COR-L47 (cell line): ENCODE measurements at regions not wholly inside any gene's neighbourhood (a gene's known extent, or its start where the extent isn't known, plus 50 kb on each side); places are given as distances from the start of the nearest gene placed in this dataset.

Experiments
- DNase-seq: peaks from one replicate; lab custom pipeline; 2025; lab: John Stamatoyannopoulos, UW

DNA sequence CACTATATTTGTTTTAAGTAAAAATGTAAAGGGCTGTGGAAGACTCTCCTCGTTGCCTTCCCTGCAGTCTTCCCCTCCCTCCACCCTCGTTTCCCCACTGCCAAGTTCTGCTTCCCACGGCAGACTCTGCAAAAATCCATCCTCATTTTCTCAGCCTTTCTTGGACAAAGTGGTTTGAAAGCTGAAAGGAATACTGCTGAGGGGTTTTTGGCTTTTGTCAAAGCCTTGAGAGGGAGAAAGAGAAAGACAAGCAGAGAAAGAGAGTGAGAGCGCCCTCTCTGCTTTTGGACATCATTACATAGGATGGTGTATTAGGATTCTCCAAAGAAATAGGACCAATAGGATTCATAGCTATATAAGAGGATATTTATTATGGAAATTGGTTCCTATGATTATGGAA is 455.9 kb upstream of the SOX11 start:
- no peak for DNase-seq

DNA sequence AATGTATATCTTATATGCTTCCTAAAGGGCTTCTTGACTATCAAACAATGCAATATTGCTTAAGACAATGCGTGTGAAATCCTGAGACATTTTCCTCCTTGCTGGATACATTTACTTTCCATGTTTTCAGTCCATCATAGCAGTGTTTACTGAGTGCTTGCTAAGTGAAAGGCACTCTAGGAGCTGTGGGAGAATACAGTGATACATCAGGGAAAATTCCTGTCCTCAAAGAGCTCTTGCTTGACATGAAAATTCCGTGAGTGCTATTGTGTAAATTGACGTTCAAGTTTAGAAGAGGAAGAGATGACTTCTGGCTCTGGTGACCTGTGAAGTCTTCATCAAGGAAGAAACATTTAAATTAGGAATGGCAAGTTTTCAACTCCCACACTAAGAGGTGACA is 449.4 kb upstream of the SOX11 start:
- DNase-seq: no peak

DNA sequence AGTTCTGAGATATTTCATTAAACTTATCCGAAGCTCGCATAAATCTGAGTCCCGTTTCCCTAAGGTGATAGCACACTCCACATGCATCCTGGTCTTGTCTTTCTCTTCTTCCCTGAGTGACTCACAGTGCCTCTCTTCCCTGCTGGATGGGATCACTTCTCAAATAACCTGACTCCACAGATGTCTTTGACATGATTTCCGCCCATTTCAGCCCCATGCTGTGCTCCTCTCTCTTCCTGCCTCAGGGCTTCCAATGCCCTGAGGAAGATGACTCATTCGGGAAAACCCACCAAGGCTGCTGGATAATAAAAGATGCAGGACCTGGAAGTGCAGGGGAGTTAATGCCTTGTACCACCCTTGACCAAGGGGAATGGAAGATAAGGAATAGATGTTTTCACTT is 441.7 kb upstream of the SOX11 start:
- no peak for DNase-seq

DNA sequence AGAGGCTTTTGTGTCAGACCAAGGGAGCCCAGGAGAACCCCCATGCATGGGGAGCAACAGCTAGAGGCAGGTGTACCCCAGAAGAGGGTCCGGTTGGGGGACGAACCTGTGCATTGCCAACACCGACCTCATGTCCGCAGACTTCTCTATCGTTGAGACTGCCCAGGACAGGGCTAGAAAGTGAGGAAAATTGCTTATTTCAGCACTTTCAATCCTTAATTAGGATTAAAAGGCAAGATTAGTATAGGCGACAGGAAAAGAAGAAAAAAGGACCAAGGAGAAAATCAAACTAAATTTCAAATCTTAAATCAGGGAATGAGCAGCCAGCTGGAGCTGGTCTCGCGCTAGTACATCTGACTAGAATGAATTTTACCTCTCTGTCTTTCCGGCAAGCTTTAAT is 438.9 kb upstream of the SOX11 start:
- DNase-seq: no peak

GRCh38 chr2:5254791-5255332 is 437.3 kb upstream of the SOX11 start:
- DNase-seq: no peak

- DNase-seq: no peak
These were observed 428.9 kb upstream of the SOX11 start for GRCh38 chr2:5263291-5263690.

DNA sequence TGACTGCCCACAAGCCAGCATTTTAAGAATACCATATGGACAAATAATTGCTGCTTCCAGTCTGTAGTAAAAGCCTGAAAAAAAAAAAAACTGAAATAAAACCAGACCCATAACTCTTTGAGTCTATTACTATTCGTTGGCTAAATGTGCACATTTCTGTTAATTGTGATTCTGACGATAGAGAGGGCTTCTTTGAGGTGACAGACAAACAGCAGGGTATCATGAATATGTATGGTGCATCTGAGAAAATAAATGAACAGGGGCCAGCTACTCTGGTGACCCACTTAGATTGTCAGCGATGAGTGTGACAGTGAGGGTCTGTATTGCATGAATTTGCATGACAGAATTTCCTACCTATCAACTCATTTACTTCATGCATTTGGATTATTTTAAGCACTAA is 427.8 kb upstream of the SOX11 start:
- DNase-seq: no peak

GRCh38 chr2:5285061-5285460 is 407.1 kb upstream of the SOX11 start:
- no peak for DNase-seq

DNA sequence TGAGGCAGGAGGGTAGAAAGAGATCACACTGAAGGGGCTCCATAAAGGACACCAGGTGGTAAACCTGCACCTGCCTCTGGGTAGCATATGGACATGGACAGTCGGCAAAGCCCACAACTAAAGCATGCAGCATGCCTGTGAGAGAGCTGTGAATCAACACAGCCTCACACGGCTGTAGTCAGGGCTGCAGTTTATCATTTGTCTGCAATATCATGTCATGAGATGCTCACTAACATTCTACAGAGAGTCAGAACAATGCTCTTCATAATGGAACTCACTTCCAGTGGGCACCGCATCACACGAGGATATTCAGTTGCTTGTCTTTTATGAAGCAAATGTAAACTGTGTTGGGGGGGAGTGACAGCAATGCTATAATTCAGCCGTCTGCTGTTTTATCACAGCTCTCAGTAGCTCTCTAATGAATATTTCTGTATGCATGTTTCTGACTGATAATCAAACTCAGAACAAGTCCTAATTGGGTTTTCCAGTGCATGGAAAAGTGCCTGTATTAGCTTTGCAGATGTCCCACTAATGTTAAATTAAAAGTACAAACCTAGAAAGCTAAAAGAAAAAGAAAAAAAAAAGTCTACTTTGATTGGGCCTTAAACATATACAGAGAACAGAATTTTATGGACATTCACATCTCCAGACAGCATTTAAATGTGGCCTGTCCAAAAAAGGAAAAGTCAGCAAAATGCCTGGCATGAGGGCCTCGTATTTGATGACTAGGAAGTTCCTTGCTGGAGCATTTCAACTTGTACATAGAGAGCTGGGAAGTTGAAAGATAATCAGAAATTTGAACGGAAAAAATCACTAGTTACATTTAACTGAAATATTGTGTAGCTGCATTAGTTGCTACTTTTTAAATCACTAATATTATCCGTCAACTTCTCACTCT is 406.1 kb upstream of the SOX11 start:
- no peak for DNase-seq

DNA sequence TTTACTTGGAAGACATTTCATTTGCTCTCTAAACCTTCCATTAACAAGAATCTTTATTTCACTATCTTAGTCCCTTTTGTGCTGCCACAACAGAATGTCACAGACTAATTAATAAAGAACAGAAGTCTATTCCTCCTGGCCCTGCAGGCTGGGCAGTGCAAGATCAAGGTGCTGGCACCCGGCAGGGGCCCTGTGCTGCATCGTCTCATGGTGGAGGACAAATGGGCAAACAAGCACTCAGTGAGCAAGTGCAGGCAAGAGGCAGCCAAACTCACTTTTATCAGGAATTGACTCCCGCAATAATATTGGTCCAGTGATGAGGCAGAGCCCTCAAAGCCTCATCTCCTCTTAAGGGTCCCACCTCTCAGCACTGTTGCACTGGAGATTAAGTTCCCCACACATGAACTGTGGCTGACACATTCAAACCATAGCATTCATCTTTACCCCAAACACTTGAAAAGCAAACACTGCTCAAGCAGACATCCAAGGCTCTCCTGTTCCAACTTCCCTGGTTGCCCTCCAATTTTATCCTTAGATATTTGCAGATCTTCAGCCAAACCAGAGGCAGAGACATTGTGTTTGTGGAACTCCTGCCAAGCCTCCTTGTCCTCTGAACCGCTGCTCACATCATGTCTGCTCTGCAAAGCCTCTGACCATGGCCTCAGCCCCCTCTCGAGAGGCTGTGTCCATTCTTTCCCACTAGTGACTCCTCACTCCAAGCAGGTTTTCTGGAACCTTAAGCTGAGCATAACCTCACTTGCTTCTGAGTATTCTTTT is 404.4 kb upstream of the SOX11 start:
- no peak for DNase-seq

DNA sequence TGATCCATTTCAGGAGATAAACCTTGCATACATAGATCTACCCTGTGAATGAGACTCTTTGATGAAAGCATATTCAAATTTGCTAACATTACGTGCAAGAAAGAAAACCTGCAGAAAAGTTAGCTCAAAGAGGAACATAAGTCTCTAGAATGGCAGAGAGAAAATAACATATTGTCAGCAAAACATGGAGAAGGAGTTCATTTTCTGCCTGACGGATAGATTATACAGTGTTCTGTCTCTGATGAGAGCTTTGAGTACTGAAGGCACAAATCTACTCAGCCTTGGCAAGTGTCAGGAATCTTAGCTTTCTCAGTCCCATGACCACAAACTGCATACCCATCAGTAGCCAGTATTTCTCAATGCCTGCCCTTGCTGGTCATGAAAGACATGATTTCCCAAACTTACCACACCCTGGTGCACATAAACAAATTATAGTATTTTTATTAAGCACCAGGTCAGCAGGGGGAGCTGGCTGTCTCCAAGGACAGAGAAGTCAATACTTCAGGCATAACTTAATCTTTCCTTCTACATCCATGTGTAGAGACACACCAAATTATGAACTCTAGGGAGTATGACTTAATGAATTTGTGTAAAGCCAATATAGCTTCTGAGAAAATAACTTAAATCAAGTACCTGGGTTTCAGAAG is 401.2 kb upstream of the SOX11 start:
- DNase-seq: no peak

GRCh38 chr2:5304640-5305039 is 387.5 kb upstream of the SOX11 start:
- no peak for DNase-seq

GRCh38 chr2:5315041-5315440 is 377.1 kb upstream of the SOX11 start:
- no peak for DNase-seq

- peak; percentile 68 for DNase-seq
These were observed 376.7 kb upstream of the SOX11 start for GRCh38 chr2:5315512-5315911.

DNA sequence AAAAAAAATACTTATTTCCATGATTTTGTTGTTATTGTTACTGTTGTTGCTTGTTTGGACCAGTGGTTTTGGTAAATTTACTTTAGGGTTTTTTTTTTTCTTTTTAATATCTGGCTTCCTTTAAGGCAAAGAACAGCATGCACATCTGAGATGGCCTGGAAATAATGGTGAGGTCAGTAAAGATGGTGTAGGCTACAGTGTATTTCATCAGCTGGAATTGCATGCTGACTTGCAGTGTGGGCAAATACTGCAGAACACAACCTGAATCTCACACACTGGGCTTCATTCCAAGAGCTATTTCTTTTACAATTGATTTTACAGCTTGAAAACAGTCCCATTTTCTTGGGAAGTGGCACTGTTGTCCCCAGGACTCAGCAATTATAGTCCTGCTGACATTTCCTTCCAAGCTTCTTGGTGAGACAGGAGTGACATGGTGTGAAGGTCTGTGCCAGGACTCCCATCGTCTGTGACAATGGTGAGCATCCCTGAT is 376.1 kb upstream of the SOX11 start:
- DNase-seq: peak; percentile 38

GRCh38 chr2:5319493-5319892 is 372.7 kb upstream of the SOX11 start:
- no peak for DNase-seq

- no peak for DNase-seq
These were observed 369.8 kb upstream of the SOX11 start for GRCh38 chr2:5322396-5322795.

- DNase-seq: no peak
These were observed 366.7 kb upstream of the SOX11 start for GRCh38 chr2:5325523-5325922.

DNA sequence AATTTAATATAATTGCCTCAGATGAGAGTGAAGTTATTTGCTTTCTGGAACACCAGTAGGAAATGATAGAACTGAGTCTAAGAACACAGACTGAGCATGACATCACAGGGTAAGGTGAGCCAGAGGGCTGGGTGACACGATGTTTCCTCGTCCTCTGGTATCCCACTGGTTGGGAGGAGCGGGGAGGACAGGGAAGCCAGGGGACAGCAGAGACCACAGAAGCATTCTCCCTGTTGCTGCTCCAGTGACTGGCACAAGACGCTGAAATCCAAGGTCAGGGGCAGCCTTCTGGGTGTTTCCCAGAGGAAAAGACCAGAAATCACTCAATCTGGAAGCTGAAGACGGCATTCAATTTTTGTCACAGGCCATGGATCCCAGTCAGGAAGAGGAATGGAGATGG is 363.4 kb upstream of the SOX11 start:
- DNase-seq: no peak

GRCh38 chr2:5329763-5330162 is 362.4 kb upstream of the SOX11 start:
- no peak for DNase-seq

DNA sequence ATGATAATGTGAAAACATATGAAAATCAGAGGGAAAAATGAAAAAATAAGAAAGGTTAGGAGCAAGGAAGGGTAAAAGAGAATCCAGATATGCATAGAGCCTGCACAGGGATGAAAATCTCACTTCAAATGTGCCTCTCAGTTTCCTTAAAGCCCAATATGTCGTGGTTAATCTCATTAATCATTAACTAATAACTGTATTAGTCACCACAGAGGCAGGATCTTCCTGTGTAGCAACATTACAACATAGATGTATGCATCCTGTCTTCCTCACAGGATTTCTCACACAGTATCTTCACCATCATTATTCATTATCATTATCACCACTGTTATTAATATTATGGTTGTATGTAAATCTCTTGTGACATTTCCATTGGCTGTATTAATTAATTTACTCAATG is 361.2 kb upstream of the SOX11 start:
- no peak for DNase-seq

DNA sequence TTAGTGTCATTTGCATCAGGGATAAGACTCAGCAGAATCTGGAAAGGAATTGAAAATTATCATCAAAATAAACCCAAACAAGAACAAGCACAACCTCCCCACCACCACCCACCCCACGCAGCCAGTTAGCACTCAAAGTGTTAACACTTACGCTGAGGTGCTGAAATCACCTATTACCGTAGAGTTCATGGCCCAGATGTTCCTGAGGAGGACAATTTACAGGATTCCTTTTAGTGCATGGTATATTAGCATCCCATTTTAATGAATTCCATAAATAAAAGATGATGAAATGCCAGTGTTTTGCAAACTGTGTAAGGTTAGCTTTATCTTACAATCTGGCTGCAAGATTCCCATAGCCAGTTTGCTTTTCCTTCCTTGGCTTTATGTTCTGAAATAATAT is 359.3 kb upstream of the SOX11 start:
- no peak for DNase-seq
